HUDEP-2 (cell line): ENCODE measurements at regions not wholly inside any gene's neighbourhood (a gene's known extent, or its start where the extent isn't known, plus 50 kb on each side); places are given as distances from the start of the nearest gene placed in this dataset.

Experiments used
- DNase-seq, 76 experiments: peaks; one replicate each; lab custom pipeline; 2025; ENCODE audit not compliant: unreplicated experiment in 76 of 76; lab: John Stamatoyannopoulos, UW

- DNase-seq: no peak
Measured at GRCh38 chr9:14478175-14479162, 164.5 kb upstream of the NFIB start.

- DNase-seq: no peak
Measured at GRCh38 chr9:14471041-14471440, 157.1 kb upstream of the NFIB start.

- DNase-seq: no peak
Measured at GRCh38 chr9:14467675-14468374, 153.9 kb upstream of the NFIB start.

GRCh38 chr9:14466828-14467227 is 152.9 kb upstream of the NFIB start:
- no peak for DNase-seq

- DNase-seq: no peak
Measured at GRCh38 chr9:14466429-14466818, 152.5 kb upstream of the NFIB start.

- no peak for DNase-seq
Measured at GRCh38 chr9:14462950-14463349, 149.0 kb upstream of the NFIB start.

- DNase-seq: no peak
Measured at GRCh38 chr9:14455243-14455642, 141.3 kb upstream of the NFIB start.

GRCh38 chr9:14453286-14453685 is 139.3 kb upstream of the NFIB start:
- no peak for DNase-seq

- no peak for DNase-seq
Measured at GRCh38 chr9:14452539-14452938, 138.6 kb upstream of the NFIB start.

GRCh38 chr9:14451949-14452348 is 138.0 kb upstream of the NFIB start:
- DNase-seq: no peak

- no peak for DNase-seq
Measured at GRCh38 chr9:14447103-14447502, 133.2 kb upstream of the NFIB start.

GRCh38 chr9:14445946-14446345 is 132.0 kb upstream of the NFIB start:
- DNase-seq: no peak

GRCh38 chr9:14442956-14443355 is 129.0 kb upstream of the NFIB start:
- DNase-seq: no peak

GRCh38 chr9:14441976-14442651 is 128.2 kb upstream of the NFIB start:
- DNase-seq: peak in 4 of 76 experiments; percentile 1 to 31 (median 6)

GRCh38 chr9:14441115-14441514 is 127.2 kb upstream of the NFIB start:
- no peak for DNase-seq

GRCh38 chr9:14440062-14440461 is 126.1 kb upstream of the NFIB start:
- DNase-seq: no peak

GRCh38 chr9:14439555-14439954 is 125.6 kb upstream of the NFIB start:
- no peak for DNase-seq

- DNase-seq: no peak
Measured at GRCh38 chr9:14438232-14439021, 124.5 kb upstream of the NFIB start.

- DNase-seq: no peak
Measured at GRCh38 chr9:14437354-14438231, 123.7 kb upstream of the NFIB start.

GRCh38 chr9:14435871-14436270 is 121.9 kb upstream of the NFIB start:
- DNase-seq: no peak
